Kidney capillary endothelial cell (primary cell): ENCODE measurements at regions not wholly inside any gene's neighbourhood (a gene's known extent, or its start where the extent isn't known, plus 50 kb on each side); places are given as distances from the start of the nearest gene placed in this dataset.
A peak's percentile ranks its signal among the peaks of the same experiment; 100 is the strongest.

Experiments used
- DNase-seq: peaks from one replicate; pipeline ENCODE4 v3.0.0-alpha.2; 2018; ENCODE audit warnings: low spot score

DNA sequence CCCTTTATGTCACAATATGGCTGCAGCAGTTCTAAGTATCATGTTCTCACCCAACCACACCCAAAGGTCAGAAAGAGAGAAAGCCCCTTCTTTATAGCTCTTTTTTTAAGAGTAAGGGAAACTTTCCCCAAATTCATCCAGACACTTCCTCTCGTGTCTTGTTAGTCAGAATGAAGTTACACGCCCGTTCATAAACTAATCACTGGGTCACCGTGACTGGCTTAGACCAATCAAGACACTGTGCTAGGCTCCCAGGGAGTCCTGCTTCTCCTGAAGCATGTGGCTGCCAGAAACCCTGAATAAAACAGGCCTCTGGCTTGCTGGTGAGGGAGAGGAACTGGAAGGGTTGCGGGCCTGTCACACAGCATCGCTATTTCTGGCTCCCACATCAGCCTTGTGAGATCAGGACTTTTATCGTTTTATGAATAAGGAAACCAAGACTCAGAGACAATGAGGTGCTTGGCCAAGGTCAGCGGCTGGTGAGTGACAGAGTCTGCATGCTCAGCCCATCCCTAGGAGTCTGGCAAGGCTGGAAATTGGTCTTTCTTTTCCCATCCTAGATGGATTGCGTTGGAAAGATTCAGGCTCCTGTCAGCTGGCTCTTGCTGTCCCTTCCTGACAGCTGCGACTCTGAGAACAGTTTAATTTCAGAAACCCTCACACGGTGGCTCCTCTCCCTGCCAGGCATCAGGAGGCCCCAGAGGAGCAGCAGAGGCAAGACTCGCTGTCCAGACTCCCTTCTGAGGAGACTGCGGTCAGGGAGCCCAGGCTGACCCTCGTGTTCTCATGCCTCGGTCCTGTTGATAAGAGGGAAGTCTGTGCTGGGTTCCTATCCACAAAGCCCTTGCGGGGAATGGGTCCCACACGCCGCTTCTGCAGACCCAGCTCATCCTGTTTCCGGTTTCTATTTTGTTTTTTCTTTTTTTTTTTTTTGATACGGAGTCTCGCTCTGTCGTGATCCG is 104.5 kb upstream of the TAF1B start:
- peak; percentile 60 for DNase-seq

DNA sequence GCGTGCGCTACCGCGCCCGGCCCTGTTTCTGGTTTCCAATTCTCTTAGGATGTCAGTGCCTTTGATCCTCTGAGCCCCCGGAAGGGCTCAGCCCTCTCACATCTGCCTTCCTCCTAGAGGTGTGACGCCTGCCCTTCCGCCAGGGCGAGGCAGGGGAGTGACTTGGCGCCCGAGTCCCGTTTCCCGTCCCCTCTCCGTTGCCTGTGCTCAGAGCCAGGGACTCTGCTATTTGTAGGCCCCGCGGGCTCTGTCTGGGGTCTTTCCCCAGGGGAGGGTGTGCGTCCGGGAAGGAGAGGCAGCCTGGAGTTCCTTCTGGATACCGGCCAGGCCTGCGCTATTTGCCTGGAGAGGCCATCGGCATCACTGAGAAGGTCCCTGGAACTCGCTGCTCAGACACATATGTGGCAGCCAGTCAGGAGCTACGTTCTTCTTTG is 103.7 kb upstream of the TAF1B start:
- DNase-seq = peak; percentile 87

DNA sequence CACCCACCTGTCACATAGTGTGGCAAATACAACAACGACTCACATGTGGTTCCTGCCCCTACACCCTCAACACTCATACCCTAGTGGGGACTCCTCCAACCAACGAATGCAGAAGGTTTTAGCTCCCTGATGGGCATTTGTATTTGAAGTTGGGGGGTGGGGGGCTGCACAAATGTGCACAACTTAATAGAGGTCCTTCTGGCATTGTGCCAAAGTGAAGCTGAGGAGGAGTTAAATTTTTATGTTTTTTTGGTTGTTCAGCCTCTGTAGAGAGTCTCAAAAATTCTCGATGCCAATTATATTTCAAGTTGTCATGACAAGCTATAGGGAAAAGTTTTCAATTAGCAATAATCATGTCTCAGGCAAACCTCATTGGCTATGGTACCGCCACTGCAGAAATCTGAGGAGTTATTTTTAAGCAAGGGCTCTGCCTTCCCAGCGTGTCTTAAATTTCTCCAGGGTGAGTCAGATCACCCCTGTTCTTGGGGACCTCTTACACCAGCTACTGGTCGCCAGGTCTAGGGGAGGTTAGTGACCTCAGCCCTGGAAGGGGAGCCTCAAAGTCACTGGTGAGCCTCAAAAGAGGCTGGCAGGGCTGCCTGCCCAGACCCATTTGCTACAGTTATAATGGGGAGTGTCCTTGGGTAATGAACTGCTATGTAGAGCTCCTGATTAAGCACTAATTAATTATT is 102.7 kb upstream of the TAF1B start:
- no peak for DNase-seq

DNA sequence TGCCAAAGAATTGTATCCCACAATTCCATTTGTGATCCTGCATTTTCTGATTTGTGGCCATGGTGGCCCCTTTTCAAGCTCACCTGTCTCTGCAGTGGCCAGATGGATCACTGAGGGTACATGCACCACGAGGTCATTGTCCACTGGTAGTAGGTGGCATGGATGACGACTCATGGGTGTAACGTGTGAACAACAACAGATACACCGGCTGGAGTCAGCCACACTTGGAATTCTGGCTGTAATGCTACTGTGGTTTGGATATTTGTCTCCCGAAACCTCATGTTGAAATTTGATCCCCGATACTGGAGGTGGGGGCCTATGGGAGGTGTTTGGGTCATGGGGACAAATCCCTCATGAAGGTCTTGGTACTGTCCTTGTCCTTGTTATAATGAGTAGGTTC is 102.2 kb upstream of the TAF1B start:
- DNase-seq = no peak

DNA sequence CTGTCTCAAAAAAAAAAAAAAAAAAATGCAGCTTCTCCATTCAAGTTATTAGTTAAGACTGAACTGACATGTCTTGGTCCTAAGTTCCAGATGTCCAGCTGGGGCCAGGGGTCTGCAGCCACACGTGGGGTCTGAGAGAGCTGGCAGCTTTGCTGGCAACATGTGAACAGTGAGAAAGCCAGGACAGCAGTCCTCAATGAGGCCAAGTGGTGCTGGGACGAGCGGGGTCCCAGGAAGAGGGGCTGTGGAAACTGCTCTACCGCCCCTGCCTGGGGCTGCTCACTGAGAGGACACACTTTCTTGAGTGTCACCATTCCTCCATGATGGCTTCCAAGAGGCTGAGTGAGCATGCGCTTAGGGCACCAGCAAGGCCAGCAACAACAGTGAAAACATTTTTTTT is 100.7 kb upstream of the TAF1B start:
- DNase-seq = no peak

DNA sequence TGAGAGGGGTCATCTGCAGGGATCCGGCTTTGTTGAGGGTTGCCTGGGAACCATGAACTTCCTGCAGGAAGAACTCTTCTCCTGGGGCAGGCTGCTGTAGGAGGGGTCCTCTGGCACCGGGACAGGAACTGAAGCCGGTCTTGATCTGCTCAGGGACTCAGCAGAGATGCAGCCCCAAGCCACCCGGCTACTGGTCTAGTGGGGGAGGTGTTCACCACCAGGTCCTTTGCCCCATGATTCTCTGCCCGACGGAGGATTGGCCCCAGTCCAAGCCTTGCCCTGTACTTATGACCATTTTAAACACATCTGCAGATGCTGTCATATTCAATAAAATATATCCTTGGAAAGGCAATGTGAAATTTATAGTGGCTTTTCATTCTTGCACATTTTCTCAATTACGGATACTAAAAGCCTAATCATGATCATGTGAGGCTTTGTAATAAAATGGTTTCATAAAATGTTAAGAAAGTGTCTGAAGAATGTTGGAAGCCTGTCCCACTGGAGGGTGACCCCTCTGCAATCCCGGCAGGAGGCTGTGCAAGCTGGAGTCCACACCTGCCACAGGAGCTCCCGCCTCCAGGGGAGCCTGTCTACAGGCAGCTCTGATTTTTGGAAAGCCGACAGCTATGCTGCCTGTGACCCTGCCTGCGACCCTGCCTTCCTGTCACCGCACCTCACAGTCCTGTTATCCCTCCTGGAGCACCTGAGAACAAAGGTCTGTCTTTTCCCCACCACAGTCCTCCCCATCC is 98.8 kb upstream of the TAF1B start:
- DNase-seq = no peak

DNA sequence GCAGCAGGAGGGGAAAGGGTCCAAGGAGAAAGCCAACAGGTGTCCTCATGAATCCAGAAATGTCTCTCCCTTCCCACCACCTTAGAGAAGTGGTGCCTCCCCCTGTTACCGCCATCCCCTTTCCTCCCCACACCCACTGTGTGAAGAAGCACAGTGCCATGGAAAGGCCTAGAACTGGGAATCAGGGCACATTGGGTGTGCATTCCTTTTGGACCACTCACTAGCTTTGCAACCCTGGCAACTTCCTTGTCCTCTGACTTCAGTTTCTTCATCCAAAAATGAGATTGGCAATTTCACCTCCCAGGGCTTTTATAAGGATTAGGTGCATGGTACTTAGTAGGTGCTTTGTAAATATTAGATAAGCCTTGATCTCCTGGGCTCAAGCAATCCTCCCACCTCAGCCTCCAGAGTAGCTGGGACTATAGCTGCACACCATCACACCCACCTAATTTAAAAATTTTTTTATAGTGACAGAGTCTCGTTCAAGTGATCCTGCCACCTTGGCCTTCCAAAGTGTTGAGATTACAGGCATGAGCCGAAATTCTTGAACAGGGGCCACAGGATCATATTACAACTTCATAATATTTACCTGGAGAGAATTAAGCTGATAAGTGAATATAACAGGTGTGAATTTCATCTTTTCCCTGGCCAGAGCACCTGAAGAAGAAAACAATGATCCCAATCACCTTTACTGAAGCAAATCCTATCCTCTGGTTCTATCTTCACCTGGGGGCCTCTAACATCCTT is 97.9 kb upstream of the TAF1B start:
- no peak for DNase-seq

DNA sequence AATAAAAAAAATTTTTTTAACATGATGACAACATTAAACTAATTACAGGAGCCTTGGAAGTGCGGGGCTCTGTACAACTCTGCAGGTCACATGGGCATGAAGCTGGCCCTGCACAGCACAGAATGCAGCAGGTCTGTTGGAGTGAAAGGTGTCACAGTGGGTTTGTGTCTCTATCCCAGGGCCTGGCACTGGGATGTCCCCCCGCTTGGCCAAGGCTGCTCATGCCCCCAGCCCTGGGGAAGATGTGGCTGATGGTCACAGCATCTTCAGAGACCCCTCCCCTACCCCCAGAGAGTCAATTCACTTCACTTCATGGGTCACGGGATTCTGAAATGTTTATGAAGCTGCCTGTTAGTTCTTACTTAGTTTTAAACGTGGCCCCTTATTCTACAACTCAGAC is 95.9 kb upstream of the TAF1B start:
- no peak for DNase-seq

DNA sequence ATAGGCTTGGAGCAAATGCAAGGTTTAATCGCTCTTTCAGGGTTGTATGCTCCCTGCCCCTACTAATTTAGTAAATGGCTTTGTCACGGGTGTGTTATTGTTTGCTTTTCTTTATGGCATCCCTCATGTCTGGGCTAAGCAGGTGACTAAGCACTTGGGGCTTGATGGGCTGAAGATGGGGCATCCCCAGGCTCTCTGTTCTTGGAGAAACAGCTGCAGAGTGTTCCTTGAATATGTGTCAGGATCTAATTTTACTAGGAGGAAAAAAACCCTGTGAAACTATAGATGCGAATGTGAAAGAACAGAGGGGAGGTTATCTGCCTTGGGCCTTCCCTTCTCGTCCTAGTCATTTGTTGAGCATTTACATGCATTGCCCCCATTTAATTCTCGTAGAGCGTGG is 94.7 kb upstream of the TAF1B start:
- no peak for DNase-seq

DNA sequence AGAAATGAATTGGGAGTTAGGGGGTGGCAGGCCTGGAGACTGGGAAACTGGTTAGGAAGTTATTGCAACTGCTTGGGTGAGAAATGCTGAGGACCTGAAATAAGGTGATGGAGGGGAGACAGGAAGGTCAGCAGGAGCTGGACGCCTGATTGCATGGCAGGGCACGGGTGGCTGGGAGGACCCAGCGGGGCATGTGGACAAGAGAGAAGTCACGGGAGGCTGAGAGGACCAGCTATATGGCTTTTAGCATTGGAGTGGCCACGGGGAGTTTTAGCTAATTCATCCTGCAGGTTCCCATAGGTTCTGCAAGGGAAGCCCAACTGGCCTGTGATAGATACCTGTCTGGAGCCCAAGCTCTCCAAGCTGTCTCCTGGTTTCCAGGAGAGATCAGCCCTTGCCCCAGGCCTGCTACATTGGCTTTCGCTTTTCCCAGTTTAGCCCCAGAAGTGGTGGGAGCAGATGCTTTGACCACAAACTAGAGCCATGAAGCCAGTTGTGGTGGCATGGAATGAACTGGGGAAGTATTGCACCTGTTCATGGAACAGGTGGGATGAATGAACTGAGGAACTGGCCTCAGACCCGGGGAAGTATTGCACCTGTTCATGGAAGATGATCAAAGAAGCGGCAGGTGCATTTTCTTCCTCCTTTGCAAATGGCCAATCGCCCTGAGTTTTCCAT is 93.6 kb upstream of the TAF1B start:
- DNase-seq = no peak

DNA sequence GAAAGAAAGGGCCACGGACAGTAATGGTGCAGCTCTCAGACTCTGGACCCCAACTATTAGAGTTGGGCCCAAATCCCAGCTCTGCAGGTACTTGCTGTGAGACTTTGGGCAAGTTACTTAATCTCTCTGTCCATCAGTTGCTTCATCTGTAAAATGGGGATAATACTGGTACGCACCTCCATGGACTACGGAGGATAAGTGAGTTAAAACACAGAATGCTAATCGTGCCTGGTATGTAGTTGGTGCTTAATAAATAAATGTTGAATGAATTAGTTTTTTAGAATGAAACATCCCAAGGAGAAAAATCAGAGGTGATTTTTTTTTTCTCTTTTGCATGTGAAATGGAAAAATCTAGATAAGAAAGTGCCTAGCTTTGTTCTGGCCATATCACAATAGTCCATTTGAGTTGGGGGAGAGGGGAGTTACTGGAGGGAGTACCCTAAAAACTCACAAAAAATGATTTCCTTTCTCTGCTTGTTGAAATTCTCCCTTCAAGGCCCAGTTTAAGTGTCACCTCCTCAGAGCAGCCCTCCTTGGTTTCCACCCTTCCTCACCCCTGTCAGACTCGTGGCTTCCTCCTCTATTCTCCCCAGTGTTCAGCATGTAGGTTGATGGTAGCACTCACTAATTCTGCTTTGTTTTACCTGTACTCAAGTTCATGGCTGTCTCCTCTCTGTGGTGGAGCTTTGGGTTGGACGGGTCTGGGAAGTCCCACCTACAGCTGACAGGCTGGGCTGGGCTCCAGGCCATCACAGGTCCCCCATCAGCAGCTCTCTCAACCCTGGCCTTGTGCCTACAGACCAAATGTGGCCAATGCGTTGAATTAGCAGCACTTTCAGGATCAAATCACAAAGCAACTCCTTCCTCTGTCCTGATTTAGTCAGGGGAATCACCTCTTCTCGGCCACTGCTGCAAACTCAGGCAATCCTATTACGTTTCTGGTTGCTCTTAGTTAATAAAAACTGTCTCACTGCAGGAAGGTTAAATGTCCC is 92.8 kb upstream of the TAF1B start:
- DNase-seq = no peak

DNA sequence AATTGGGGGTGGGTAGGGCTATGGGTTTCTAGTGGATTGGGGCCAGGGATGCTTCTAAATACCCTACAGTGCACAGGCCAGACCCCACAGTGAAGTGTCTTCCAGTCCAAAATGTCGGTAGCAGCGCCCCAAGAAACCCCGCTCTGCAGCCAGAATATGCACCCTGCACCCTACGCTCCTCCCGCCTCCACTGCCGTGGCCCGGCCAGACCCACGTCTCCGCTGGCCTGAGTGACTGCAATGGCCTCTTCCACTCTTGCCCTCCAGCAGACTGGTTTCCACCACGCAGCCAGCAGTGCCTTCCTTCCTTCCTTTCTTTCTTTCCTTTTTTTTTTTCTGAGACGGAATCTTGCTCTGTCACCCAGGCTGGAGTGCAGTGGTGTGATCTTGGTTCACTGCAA is 91.4 kb upstream of the TAF1B start:
- no peak for DNase-seq

DNA sequence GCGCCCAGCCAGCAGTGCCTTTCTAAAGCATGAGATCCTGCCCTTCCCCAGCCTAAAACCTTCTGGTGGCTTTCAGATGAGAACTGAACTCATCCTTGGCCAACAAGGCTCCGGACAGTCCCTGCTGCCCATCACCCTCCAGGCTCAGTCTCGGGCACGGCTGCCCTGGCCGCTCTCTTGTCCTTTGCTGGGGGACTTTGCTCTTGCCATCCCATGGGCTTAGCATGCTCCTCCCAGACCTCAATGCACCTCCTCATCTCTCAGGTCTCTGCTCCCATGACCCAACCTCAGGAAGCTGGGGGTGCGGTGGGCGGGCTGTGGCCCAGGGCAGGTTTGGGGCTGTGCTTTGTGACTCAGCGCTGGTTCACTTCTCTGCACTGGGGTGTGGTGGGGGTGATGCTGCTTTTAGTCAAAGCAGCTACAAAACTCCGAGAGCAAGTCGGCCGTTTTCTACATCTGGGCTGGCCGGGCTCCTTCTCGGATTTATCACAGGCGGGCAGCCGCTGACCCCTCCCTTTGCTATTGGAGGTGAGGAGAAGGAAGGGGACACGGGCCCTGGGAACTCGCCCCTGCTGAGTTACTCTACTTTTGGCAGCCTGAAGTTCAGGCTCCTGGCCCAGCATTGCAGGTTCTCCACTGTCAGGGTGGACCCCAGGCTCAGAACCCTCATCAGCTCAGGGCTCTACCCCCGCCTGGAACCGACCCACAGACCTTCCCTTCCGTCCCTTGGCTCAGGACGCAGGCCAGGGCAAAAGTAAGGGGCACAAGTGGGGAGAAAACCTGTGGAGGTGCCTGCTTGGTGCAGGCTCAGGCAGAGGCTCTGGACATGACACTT is 90.6 kb upstream of the TAF1B start:
- DNase-seq = no peak

DNA sequence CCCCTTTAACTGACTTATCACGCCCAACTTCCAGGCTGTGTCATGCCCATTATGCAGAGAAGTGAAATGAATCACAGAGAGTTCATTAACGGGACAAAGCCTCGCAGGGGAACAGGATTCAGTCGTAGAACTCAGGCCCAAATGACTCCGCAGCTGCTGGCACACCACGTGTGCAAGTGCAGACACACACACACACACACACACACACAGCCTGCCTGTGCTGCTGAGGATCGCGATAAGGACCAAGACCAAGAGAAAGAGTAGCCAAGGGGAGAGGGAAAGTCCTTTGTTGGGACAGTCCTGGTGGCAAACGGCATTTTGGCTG is 90.0 kb upstream of the TAF1B start:
- DNase-seq = peak; percentile 89

DNA sequence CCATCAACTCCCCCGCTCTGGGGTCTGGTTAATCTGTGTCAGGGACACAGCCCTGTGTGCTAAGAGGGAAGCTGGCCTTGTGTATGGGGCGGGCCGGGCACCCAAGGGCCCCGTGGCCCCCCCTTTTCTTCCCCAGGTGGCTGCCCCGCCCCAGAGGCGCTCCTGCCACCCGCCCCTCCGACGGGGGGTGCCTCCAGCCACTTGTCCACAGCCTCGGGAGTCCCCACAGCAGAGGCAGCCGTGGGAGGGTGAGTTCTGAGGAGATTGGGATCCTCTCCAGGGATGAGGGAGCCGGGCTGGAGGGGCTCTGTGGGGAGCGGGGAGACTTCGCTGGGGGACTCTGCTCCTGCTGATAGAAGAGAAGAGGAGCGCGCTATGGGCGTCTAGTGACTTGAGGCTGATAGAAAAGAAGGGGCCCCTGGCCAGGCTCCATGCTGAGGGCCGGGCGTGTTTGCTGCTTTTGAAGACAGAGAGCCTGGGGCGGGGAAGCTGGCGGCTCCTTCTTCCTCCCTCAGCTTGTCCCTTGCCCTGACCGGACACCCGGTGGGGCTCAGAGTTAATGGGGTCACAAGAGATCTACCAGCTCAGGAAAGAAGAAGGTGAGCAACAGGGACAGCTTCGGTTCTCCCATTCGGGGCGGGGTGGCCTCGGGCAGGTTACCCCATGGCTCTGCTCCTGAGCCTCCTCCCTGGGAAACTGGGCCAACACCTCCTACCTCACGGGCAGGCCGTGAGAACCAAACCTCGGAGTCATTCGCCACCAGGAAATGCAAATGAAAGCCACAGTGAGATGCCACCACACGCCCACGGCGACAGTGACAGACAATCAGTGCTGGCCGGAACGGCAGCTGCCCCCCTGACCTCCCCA is 89.4 kb upstream of the TAF1B start:
- no peak for DNase-seq

DNA sequence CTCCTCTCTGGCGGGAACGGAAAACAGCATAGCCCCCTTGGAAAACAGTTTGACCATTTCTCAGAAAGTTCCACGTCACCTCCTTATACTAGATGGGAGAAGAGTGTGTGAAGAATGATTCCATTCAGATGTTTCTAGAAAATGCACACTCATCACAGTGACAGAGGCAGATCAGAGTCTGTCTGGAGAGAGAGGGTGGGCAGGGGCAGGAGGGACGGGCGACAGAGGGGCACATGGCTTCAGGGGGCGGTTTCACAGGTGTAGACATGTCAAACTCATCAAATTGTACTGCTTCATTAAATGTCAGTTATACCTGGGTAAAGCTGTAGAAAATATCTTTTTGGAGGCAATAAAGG is 88.8 kb upstream of the TAF1B start:
- no peak for DNase-seq

DNA sequence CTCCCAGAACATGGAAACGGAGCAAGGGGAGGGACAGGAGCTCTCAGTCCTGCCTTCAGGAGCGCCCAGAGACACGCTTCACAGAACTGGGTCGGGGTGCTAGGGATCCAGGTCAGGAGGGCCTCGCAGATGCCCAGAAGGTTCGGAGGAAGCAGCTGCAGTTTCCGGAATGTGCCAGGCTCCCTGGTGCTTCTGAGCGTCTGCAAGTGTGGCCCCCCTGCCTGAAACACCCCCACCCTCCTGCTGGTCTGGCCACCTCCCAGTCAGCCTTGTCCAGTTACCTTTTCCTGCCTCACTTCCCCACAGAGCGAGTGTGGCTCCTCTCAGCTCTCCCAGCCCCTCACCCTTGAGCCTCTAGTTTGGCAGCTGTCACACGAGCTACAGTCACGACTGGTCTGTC is 88.3 kb upstream of the TAF1B start:
- DNase-seq = no peak

DNA sequence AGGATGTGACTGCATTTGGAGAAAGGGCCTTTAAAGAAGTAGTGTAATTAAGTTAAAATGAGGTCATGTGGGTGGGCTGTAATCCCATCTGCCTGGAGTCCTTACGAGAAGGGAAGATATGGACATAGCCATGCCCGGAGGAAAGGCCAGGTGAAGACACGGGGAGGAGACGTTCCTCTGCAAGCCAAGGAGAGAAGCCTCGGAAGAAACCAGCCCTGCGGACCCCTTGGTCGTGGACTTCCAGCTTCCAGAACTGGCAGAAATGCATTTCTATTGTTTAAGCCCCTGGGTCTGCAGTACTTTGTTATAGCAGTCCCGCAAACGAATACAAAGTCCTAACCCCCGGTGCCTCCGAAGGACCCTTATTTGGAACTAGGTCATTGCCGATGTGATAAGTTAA is 87.6 kb upstream of the TAF1B start:
- no peak for DNase-seq
